ENCODE measurements at regions not wholly inside any gene's neighbourhood (a gene's known extent, or its start where the extent isn't known, plus 50 kb on each side); places are given as distances from the start of the nearest gene placed in this dataset.
"Not testable (repeated sequence)": the region's sequence is repeated elsewhere in the genome, so short reads cannot be mapped to it uniquely, and the experiment has no call there.

DNA sequence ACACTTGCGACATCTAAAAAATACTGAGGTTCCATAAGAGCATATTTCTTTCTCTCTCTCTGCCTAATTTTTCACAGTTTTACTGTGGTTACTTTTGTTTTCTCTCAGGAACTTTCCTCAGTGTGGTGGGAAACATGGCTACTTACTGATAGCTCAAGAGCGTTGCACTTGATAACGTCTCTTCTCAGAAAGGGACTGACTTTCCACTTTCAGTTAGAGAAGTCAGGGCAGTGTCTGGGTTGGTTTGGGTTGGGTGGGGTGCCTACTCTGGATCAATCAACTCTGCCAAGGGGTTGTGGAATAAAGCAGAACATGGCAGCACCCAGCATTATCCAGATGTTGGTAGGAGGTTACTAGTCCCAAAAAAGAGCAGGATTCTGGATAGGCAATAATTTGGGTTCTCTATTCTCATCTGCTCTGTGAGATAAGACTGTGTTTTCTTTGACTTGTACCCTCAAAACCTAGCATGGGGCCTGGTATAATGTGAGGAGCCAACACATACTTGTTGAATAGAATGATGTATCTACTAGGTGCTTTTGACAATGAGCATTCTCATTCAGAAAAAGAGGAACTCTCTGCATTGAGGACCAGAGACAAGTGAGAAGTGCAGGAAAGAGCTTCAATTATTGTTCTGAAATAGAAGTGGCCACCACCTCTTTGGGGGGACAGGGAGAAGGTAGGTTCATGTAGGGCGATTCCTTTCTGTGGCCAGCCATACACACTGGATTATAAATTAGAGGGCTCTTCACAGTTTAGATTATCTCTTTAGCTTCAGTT, 315.7 kb downstream of the REEP3 start:
- no peak for DNase-seq (ENCODE audit: low read depth in 3 of 3, low spot score in 1 of 3)

DNA sequence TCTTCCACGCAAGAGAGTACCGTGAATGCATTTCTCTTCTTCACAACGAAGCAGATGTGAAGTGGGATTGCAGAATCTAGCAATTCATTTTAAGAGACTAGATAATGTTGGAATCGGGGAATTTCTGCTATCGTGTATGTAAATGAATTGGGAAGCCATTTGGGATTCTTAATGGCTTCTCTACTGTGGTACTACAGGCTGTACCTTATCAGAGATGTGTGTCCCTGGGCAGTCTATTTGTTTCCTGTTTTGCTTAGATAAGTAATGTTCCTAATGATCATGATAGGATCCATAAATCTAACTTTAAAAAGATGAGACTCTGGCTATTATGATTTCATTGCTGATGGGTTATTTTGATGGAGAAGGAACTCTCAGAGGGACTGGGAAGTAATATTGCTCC, 320.6 kb downstream of the REEP3 start:
- DNase-seq (ENCODE audit: low read depth in 3 of 3, low spot score in 1 of 3): no peak

DNA sequence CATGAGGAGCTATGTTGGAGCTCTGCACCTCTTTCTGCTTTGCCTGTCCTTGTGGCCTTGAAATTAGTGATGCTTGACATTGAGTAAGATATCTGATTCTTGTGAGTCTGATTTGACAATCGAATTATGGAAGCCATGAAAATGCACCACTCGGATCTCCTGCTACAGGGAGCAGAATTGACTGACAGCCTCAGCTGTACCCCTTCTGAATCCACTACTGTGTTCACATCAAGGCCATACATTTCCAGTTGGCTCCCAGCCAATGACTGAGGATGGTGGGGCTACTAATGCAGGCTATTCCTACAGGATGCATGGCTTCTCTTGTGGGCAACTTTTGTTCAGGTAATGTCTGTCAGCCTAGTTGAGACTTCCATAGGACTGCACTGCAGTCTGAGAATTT, 321.9 kb downstream of the REEP3 start:
- DNase-seq (ENCODE audit: low read depth in 3 of 3, low spot score in 1 of 3): no peak

DNA sequence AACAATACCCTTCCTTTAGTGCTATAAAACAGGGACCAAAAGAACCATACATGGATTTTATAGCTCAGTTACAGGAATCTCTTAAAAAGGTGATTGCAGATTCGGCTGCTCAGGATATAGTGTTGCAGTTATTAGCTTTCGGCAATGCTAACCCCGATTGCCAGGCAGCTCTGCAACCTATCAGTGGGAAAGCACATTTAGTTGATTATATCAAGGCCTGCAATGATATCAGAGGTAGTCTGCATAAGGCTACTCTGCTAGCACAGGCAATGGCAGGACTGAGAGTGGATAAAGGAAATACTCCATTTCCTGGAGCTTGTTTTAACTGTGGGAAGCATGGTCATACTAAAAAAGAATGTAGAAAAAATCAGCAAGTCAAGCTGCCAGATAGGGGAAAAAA, 327.7 kb downstream of the REEP3 start:
- DNase-seq (ENCODE audit: low read depth in 3 of 3, low spot score in 1 of 3): not testable (repeated sequence)

DNA sequence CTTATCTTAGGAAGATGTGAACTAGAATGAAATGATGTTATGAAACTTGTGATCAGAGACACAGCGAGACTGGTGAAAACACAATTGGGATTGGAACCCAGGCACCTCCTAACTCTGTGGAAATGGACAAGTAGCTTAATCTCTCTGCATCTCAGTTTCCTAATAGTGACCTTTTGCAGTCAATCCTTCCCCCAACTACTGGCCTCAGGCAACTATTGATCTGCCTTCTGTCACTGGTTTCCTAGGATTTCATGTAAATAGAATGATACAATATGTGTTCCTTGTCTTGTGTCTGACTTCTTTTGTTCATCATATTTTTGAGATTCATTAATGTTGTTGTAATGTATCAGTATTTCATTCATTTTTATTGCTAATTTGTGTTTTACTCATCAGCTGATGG, 341.7 kb downstream of the REEP3 start:
- DNase-seq (ENCODE audit: low read depth in 3 of 3, low spot score in 1 of 3): no peak

DNA sequence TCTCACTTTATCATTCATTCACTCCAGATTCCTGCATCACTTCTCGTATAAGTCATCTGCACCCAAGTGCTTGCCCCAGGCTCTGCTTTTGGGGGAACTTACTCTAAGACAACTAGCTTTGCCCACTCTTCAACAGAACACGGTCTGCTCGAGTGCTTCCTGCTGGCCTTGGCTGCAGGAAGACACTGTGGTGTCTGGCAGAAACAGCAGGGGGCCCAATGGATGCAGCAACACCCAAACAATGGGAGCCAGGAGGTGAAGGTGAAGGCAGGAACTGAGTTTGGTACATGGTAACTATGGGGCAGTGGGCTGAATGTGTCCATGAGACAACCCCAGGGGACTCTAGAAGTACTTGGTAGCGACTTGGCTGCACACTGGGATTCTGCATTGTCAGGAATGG, 344.0 kb downstream of the REEP3 start:
- no peak for DNase-seq (ENCODE audit: low read depth in 3 of 3, low spot score in 1 of 3)

DNA sequence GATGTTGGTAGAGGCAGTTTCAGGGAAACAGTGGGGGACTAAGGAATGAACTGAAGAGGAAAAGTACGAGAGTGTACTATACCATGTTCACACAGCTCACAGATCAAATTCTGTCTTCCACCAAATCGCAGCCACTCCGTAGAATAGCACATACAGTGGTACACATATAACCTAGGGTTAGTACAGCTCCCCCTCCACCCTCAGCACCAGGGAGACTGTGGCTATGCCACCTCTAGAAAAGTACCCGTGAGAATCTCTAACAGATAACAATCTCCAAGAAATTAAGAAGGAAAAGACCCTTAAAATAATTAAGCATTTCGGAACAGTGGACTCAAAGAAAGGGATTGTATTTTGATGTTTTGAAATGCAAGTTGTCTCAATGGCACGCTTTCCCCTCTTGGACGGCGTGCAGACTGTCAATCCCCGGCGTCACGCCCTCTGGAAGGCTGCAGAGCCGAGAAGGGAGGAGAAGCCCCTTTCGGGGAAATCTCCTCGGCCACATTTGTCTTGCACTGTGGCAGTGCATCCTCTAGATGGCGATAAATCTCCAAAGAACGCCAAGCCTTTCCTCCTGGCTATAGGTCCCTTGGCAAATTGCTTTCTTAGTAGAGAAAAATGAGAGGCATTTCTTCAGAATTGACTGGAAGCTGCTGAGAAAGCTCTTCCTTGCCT, 345.0 kb downstream of the REEP3 start:
- no peak for DNase-seq (ENCODE audit: low read depth in 3 of 3, low spot score in 1 of 3)

DNA sequence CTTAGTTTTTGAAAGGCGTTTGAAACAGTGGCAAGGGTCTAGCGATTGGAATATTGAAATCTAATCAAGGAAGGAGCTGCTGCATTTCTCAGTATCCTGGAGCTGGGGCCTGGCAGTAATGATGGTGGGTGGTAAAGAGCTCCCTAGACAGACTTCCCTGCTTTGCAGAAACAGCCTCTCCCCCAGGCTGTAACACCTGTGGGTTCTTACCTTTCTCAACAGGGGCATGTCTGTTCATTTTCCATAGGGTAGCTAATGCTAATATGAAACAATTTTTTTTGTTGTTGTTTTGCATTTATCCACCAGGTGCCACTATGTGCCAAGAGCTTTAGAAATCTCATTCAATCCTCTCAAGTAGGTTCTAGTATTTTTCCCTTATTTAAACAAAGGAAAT, 345.5 kb downstream of the REEP3 start:
- no peak for DNase-seq (ENCODE audit: low read depth in 3 of 3, low spot score in 1 of 3)

DNA sequence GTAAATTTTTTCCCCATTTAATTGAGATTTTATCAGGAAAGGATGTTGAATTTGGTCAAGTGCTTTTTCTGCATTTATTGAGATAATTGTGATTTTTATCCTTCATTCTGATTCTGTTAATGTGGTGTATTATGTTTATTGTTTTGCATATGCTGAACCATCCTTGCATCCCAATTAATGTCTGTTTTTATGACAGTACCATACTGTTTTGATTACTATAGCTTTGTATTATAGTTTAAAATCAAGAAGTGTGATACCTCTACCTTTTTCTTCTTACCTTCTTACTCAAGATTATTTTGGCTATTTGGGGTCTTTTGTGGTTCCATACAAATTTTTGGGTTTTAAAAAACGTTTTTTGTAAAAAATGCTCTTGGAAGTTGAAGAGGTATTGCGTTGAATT, 357.2 kb downstream of the REEP3 start:
- DNase-seq (ENCODE audit: low read depth in 3 of 3, low spot score in 1 of 3): no peak

DNA sequence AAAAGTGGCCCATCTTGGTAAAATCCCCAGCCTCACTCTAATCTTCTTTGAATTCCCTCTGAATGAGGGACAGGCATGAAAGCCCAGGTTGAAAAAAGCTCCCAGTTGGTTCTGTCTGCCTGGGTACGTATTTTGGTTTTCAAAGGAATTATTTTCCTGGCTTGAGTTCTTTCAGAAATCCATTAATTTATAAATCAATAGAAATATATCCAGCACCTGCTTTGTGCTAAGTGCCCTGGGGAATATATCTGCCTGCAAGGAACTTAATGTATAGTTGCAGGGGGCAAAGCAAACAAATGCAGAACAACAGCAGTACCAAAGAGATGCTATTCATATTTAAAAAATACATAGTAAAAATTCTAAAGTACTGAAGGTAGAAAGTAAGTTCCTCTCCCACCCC, 362.7 kb downstream of the REEP3 start:
- DNase-seq (ENCODE audit: low read depth in 3 of 3, low spot score in 1 of 3): no peak

DNA sequence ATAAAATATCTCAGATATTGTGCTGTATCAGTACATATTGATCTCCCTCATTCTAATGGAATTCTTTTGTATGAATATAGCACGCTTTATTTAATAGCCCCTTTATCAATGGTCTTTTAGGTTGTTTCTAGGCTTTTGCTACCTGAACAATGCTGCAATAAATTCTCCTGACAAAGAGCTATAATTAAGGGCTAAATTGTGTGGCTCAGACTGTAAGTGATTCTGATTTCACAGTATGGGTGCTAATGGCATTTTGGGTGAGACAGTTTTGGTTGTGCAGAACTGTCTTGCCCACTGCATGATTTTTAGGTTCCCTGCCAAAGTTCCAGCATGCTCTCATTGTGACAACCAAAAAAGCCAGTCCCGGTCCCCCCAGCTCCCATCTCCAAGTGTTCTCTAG, 363.2 kb downstream of the REEP3 start:
- DNase-seq (ENCODE audit: low read depth in 3 of 3, low spot score in 1 of 3): no peak

DNA sequence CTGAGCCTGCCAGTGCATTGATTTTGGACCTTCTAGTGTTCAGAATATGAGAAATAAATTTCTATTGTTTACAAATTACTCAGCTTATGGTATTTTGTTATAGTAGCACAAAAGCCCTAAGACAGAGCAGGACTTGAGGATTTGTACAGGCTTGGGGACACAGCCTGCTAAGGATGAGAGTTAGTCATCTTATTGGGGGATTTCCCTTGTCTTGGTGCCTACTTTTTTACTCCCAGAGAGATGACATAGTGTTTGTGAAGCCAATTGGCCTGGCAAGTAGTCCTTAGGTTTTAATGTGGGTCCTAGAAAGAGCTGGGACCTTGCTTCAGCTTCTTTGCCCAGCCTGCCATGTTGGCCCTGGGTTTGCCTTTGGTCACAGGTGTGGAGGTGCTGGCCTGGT, 364.0 kb downstream of the REEP3 start:
- no peak for DNase-seq (ENCODE audit: low read depth in 3 of 3, low spot score in 1 of 3)

DNA sequence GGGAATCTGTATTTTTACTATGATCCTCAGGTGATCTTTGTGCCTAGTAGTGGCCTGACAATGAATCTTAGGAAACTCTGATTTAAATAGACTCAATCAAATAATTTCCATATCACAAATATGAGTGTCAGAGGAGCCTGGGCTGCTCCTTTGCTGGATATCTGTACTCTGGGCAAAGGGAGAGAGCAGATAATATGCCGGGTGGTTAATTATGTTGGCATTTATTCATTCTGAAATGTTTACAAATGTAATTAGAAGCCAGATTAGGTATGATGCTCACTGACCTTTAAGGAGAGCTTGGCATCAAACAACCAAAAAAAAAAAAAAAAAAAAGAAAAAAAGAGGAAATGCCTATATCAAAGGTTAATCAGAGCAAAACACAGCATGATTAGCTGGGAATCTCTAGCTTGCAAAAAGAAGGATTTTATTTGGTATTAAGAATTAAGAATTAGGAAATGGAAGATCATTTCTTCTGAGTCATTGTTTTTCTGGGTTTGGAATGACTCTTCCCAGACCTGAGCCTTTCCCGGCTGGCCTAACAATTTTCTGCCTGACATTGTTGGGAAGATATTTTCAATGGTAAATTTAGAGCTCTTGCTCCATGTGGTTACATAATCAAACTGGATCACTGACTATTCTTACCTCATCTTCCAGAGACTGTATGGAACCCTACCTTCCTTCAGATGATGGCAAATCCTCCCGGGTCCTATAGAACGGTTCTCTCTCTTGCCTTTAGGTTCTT, 365.3 kb downstream of the REEP3 start:
- DNase-seq (ENCODE audit: low read depth in 3 of 3, low spot score in 1 of 3): no peak

DNA sequence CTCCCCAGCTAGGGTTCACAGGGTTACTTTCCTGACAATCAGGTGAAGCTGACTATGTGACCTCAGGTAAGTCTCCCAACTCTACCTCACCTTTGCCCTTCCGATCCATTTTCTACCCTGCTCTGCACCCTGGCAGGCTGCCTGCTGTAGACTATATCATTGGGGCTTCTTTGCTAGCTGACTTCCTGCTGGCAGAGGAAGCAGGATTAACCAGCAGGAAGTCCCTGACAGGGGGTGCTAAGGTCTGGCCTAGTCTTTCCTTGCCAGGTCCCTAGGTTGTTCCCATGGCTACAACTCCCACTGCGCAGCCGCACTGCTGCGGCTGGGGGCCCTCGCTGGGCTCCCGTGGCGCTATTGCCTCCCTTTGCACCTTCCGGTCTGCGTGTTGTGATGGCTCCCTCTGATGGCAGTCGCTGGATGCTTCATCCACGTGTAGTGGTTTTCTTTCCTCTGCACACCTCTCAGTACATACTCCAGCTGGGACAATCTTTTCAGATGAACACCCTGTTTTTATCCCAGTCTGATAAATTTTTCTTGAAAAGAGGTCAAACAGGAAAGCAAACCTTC, 365.9 kb downstream of the REEP3 start:
- DNase-seq (ENCODE audit: low read depth in 3 of 3, low spot score in 1 of 3): no peak

DNA sequence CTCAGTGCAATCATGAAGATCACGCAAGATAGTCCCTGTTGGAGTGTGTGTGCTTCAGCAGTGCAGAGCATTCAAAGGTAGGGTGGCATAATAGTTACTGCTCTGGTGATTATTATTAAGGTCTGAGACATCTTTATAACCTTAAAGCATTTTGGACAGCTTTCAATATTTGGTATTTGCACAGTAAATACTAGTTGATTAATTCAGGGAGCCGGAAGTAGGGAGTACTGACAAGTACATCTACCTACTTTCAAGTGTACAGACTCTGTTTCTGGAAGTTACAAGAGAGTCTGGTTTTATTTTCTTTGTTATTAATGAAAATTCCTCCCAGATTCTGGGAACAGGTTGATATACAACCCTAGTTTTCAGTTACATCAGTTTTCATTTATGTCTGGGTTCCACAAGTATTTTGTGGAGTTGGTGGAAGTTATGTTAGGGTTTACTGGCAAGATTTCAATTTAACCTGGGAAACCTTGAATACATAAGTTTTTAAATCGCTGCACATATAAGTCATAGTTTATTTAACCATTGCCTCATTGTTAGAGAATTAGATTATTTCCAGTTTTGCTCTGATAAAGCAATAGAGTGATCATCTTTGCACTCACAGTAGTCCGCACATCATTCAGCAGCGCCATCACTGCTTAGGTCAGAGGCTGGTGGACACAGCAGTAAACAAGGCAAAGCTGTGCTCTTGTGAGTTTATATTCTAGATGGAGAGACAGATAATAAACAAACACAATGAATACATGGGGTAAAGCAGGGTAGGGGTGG, 366.6 kb downstream of the REEP3 start:
- DNase-seq (ENCODE audit: low read depth in 3 of 3, low spot score in 1 of 3): no peak

DNA sequence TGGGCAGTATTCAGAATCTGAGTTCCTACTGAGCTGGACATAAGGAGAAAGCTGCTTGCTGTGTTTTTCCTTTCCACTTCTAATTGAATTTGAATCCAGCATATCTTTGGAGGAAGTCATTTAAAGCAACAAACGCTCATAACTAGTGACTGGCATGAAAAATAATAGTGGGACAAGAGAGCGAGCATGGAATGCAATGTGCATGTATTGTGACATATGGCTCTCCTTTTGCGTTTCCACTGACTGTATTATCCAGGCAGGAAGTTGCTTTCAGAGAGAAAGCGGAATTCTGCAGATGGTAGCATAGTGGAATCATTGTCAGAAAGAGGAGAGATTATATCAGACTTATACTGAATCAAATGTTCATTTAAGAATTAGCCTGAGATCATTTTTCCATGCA, 368.6 kb downstream of the REEP3 start:
- DNase-seq (ENCODE audit: low read depth in 3 of 3, low spot score in 1 of 3): no peak

DNA sequence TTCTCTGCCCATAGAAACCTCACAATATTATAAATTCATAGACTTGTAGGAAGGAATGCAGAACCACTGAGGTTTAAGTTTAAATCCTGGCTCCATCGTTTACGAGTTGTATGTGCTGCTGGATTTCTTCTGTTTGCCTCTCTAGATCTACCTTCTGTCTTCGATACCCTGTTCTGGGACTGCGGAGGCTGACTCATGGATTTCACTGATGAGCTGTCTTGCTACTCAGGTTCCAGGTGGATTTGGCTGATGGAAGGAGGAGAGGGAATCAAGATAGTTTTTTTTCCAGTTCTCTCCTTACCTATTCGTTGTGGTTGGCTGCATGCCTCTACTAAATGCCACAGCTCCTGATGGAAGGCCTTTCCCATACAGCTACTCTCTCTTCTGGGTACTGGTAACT, 375.8 kb downstream of the REEP3 start:
- DNase-seq (ENCODE audit: low read depth in 3 of 3, low spot score in 1 of 3): no peak

DNA sequence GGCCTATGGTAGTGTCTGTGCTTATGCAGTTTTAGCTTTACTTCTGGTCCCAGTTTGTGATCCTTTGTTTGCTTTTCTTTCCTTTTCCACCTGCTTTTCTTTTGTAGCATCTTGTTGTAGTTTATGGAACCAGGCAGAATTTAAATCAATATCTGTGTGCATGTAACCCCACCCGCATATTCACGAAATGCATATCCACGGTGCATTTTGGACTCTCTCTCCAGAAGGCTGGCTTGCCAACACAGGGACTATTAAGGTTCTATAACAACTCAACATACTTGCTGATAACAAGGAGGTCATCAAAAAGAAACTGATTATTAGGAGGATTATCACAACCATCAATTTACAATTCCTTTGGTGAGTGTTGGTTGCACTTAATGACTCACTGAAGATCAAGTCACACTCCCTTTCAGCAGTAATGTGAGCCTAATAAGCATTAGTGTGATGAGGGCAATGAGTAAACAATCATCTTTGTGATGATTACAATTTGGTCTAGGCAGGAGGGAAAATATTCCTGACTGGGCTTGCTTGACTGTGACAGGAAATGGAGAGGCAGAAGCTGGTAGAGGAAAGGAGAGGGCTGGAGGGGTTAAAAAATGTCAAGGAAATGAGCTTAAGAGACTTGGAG, 378.6 kb downstream of the REEP3 start:
- no peak for DNase-seq (ENCODE audit: low read depth in 3 of 3, low spot score in 1 of 3)

DNA sequence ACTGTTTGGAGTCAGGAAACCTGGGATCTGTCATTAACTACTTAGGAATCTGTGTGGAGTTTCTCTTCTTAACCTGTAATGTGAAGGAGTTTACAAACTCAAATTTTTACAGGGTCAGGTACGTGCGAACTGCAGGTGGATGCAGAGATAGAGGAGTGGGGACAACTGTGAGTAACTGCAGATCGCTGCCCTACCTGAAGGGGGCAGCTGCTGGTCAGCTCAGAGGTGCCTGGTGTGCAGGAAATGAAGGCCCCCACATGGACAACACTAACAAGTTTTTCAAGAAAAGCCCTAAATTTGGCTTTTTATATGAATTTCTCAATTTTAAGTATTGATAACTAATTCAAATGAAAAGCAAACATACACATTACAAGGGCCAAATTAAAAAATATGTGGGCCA, 380.0 kb downstream of the REEP3 start:
- DNase-seq (ENCODE audit: low read depth in 3 of 3, low spot score in 1 of 3): no peak

DNA sequence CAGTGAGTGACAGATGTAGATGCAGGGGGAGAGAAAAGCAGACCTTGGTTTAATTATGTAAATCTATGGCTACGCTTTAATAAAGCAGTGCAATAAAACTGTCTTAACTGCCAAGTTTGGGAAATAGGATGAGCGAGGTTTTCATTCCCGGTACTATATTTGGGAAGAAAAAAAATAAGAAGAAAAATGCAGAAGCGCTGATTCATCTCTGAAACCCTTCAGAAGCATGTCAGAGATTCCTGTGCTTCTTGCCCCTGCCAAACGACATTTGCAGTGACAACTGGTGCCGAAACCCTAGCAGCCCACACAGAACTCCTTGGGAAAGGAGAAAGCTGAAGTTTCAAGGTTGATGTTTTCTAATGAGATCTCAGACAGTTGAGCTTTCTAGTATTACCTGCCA, 380.7 kb downstream of the REEP3 start:
- no peak for DNase-seq (ENCODE audit: low read depth in 3 of 3, low spot score in 1 of 3)

DNA sequence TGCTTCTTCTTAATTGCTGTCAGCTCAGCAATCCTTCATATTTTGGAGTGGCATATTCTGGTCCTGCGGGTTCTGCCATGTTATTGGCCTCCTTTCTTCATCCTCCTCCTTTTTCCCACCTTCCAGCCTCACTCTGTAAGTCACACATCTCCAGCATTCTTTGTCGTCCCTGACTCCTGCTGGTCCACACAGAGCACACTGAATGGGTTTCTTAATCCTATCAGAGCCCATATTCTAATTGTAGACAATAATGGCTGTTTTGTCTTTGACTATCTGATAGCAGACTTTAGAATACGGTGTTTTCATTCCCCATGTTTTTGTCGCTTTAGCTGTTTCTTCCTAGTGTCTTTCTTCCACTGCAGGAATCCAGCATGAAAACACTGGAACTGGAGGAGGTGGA, 389.6 kb downstream of the REEP3 start:
- DNase-seq (ENCODE audit: low read depth in 3 of 3, low spot score in 1 of 3): no peak

Measured in stimulated activated CD4-positive, alpha-beta T cell treated with anti-CD3 and anti-CD28 coated beads, TNF-alpha, amount 100 ng/mL, for 1 hour (primary cell).